Thyroid gland (tissue), 4 donors: ENCODE measurements at regions not wholly inside any gene's neighbourhood (a gene's known extent, or its start where the extent isn't known, plus 50 kb on each side); places are given as distances from the start of the nearest gene placed in this dataset.

Experiments
- POLR2A ChIP-seq, 2 donors: fragments of 450-650 bp; IDR thresholded peaks; one replicate each; pipeline ENCODE4 v1.6.1; 2017; ENCODE audit warnings: antibody characterized with exemption in 2 of 2, mild to moderate bottlenecking in 2 of 2, moderate library complexity in 1 of 2
- TF ChIP-seq, protein P1 (sequence below), 6 experiments: fragments of 200-600 bp in 3 of 6; fragments of 450-650 bp in 3 of 6; sonication (generic) in 3 of 6; IDR thresholded peaks; one replicate each; pipeline ENCODE4 v1.5.1; 2016 to 2019; ENCODE audit warnings: antibody characterized with exemption in 6 of 6, mild to moderate bottlenecking in 2 of 6, inconsistent platforms in 1 of 6, moderate library complexity in 1 of 6

DNA sequence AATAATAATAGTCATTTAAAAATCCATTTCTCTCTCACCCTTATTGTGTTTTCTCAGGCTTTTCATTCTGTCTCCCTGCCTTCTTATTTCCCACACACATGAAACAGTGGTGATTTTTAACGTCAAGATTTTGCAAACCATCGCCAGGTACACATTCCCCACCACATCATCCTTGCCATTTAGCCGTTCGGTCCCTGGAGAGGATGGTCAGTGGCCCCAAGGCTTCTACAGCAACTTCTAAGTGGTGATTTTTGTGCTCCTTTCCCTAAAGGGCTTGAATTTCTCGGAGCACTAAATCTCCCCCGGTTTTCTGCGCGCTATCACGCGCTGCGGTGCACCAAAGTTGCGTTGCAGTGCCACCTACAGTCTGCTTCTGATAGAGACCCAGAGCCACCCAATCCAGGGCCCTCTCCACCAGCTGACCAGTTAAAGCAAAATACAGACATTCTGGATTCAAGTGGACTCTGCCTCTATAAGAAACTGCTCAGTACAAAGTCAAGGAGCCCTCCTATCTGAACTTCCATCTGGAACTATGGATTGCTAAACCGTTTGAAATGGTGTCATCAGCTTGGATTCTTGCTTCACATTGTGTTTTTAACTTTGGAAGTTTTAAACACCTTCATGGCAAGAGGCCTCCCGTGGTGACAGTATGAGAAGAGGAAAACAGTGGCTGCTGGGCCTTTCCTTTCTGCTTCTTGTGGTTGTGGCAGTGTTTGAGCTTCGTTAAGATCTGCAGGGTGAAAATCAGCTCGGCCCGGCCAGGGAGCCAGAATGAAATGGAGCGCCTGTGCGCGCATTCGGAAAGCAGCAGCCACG, 234.0 kb downstream of the SPTSSA start:
- TF ChIP-seq, protein P1, sequence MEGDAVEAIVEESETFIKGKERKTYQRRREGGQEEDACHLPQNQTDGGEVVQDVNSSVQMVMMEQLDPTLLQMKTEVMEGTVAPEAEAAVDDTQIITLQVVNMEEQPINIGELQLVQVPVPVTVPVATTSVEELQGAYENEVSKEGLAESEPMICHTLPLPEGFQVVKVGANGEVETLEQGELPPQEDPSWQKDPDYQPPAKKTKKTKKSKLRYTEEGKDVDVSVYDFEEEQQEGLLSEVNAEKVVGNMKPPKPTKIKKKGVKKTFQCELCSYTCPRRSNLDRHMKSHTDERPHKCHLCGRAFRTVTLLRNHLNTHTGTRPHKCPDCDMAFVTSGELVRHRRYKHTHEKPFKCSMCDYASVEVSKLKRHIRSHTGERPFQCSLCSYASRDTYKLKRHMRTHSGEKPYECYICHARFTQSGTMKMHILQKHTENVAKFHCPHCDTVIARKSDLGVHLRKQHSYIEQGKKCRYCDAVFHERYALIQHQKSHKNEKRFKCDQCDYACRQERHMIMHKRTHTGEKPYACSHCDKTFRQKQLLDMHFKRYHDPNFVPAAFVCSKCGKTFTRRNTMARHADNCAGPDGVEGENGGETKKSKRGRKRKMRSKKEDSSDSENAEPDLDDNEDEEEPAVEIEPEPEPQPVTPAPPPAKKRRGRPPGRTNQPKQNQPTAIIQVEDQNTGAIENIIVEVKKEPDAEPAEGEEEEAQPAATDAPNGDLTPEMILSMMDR (IDR thresholded peaks at IDR 0.05): peak in 5 of 6 experiments; percentile 57 to 83 (median 71)
- TF ChIP-seq POLR2A (IDR thresholded peaks at IDR 0.05): no peak
